RWPE1 (cell line): ENCODE measurements at regions not wholly inside any gene's neighbourhood (a gene's known extent, or its start where the extent isn't known, plus 50 kb on each side); places are given as distances from the start of the nearest gene placed in this dataset.

ENCODE experiments used
- CTCF ChIA-PET: fragments of 350-600 bp; sonication (Branson Sonifier 250); formaldehyde crosslinking; extraction: SDS; loops from one replicate; lab custom pipeline; 2021; lab: Yijun Ruan, JAX
- POLR2A ChIA-PET: fragments of 400-600 bp; formaldehyde crosslinking; extraction: SDS; loops from one replicate; lab custom pipeline; 2020; ENCODE audit warnings: antibody characterized with exemption; ENCODE audit not compliant: low non-redundant PET; lab: Yijun Ruan, JAX
- DNase-seq: peaks from one replicate; pipeline ENCODE4 v3.0.0; 2012; ENCODE audit warnings: low spot score
- H3K27ac ChIP-seq: fragments of 450-650 bp; 2 replicates; pipeline ENCODE4 v1.5.1; 2017
- CTCF ChIP-seq: fragments of 450-650 bp; conservative IDR thresholded peaks from 2 replicates; pipeline ENCODE4 v1.5.1; 2017; ENCODE audit warnings: low read depth, mild to moderate bottlenecking

- ChIA-PET POLR2A (no interaction called here), CTCF (no interaction called here)
- H3K27ac ChIP-seq, result no peak overlapping the region
- no peak for TF ChIP-seq CTCF
- DNase-seq, result no peak
Observed at GRCh38 chr12:131249246-131250027, 295.7 kb downstream of the ADGRD1 start.

GRCh38 chr12:131250028-131250950 lies 296.6 kb downstream of the ADGRD1 start:
- TF ChIP-seq CTCF, result no peak
- H3K27ac ChIP-seq, result no peak overlapping the region
- ChIA-PET CTCF (no interaction called here), POLR2A (no interaction called here)
- no peak for DNase-seq

- TF ChIP-seq CTCF, result no peak
- ChIA-PET CTCF (no interaction called here), POLR2A (no interaction called here)
- no peak overlapping the region for H3K27ac ChIP-seq
- no peak for DNase-seq
Observed at GRCh38 chr12:131250951-131251315, 297.2 kb downstream of the ADGRD1 start.

GRCh38 chr12:131251336-131252101 lies 297.8 kb downstream of the ADGRD1 start:
- POLR2A ChIA-PET, result no interaction called here
- CTCF ChIA-PET, result no interaction called here
- no peak for DNase-seq
- no peak overlapping the region for H3K27ac ChIP-seq
- TF ChIP-seq CTCF, result no peak

- CTCF ChIA-PET, result no interaction called here
- DNase-seq, result no peak
Observed at GRCh38 chr12:131253376-131254026, 299.8 kb downstream of the ADGRD1 start.

More at GRCh38 chr12:131253376-131254026, 299.8 kb downstream of the ADGRD1 start:
- H3K27ac ChIP-seq, result no peak overlapping the region
- POLR2A ChIA-PET, result no interaction called here
- no peak for TF ChIP-seq CTCF
